H9 (cell line): ENCODE measurements at regions not wholly inside any gene's neighbourhood (a gene's known extent, or its start where the extent isn't known, plus 50 kb on each side); places are given as distances from the start of the nearest gene placed in this dataset.

Experiments used
- DNase-seq: peaks from one replicate; pipeline ENCODE4 v3.0.0-alpha.2; 2017
- H2AFZ ChIP-seq: one replicate; pipeline ENCODE4 v1.6.1; 2013; ENCODE audit warnings: mild to moderate bottlenecking, low read length, control low read depth, moderate library complexity
- H2AK5ac ChIP-seq: 2 replicates; pipeline ENCODE4 v1.6.1; 2013; ENCODE audit warnings: low read length, control low read depth, mixed read lengths; ENCODE audit not compliant: insufficient read length
- H2BK120ac ChIP-seq: one replicate; pipeline ENCODE4 v1.6.1; 2013; ENCODE audit warnings: low read depth, mild to moderate bottlenecking, low read length, control low read depth, inconsistent platforms; ENCODE audit not compliant: poor library complexity, severe bottlenecking
- H2BK12ac ChIP-seq: 2 replicates; pipeline ENCODE4 v1.6.1; 2013; ENCODE audit warnings: low read length, control low read depth, mixed read lengths, low read depth; ENCODE audit not compliant: insufficient read length
- H2BK15ac ChIP-seq: 2 replicates; pipeline ENCODE4 v1.6.1; 2013; ENCODE audit warnings: low read depth, low read length, control low read depth
- H2BK20ac ChIP-seq: one replicate; pipeline ENCODE4 v1.6.1; 2013; ENCODE audit warnings: low read depth, mild to moderate bottlenecking, low read length, control low read depth, inconsistent platforms; ENCODE audit not compliant: poor library complexity, severe bottlenecking
- H2BK5ac ChIP-seq: 2 replicates; pipeline ENCODE4 v1.6.1; 2013; ENCODE audit warnings: low read length, control low read depth, mixed read lengths; ENCODE audit not compliant: insufficient read length
- H3K14ac ChIP-seq: 2 replicates; pipeline ENCODE4 v1.6.1; 2013; ENCODE audit warnings: low read length, control low read depth; ENCODE audit not compliant: insufficient read depth
- H3K18ac ChIP-seq: 2 replicates; pipeline ENCODE4 v1.6.1; 2013; ENCODE audit warnings: low read depth, mild to moderate bottlenecking, mixed read lengths, low read length, control low read depth; ENCODE audit not compliant: insufficient read length
- H3K23ac ChIP-seq: 2 replicates; pipeline ENCODE4 v1.6.1; 2013; ENCODE audit warnings: low read length, control low read depth, mixed read lengths, low read depth; ENCODE audit not compliant: insufficient read length
- H3K23me2 ChIP-seq: 2 replicates; pipeline ENCODE4 v1.6.1; 2013; ENCODE audit warnings: low read depth, mild to moderate bottlenecking, mixed read lengths, low read length, control low read depth; ENCODE audit not compliant: insufficient read length, poor library complexity, severe bottlenecking
- H3K27ac ChIP-seq: 2 replicates; pipeline ENCODE4 v1.5.1; 2013; ENCODE audit warnings: low read length, control low read depth, mixed read lengths, low read depth; ENCODE audit not compliant: insufficient read length
- H3K27me3 ChIP-seq: 2 replicates; pipeline ENCODE4 v1.6.1; 2013; ENCODE audit warnings: low read length, control low read depth, inconsistent platforms; ENCODE audit not compliant: insufficient read depth
- H3K4ac ChIP-seq: 2 replicates; pipeline ENCODE4 v1.6.1; 2013; ENCODE audit warnings: low read depth, mild to moderate bottlenecking, control low read depth, inconsistent platforms, low read length, moderate library complexity
- H3K4me1 ChIP-seq: 2 replicates; pipeline ENCODE4 v1.6.1; 2013; ENCODE audit warnings: low read length, control low read depth, inconsistent platforms; ENCODE audit not compliant: insufficient read depth
- H3K4me2 ChIP-seq: 2 replicates; pipeline ENCODE4 v1.6.1; 2013; ENCODE audit warnings: low read length, control low read depth, mixed read lengths; ENCODE audit not compliant: insufficient read length, insufficient read depth
- H3K56ac ChIP-seq: 2 replicates; pipeline ENCODE4 v1.6.1; 2013; ENCODE audit warnings: low read depth, mild to moderate bottlenecking, mixed read lengths, low read length, control low read depth; ENCODE audit not compliant: insufficient read length
- H3K79me1 ChIP-seq: 2 replicates; pipeline ENCODE4 v1.6.1; 2013; ENCODE audit warnings: low read depth, mild to moderate bottlenecking, moderate library complexity, low read length, control low read depth, inconsistent platforms; ENCODE audit not compliant: insufficient read depth, poor library complexity, severe bottlenecking
- H3K79me2 ChIP-seq: 2 replicates; pipeline ENCODE4 v1.6.1; 2013; ENCODE audit warnings: low read length, control low read depth, inconsistent platforms; ENCODE audit not compliant: insufficient read depth
- H3K9ac ChIP-seq: 2 replicates; pipeline ENCODE4 v1.6.1; 2013; ENCODE audit warnings: low read length, control low read depth, mixed read lengths; ENCODE audit not compliant: insufficient read length; ENCODE audit errors: extremely low read depth
- H3K9me3 ChIP-seq: one replicate; pipeline ENCODE4 v1.6.1; 2013; ENCODE audit warnings: low read depth, low read length, inconsistent platforms; ENCODE audit not compliant: control insufficient read depth
- H3T11ph ChIP-seq: one replicate; pipeline ENCODE4 v1.6.1; 2013; ENCODE audit warnings: mild to moderate bottlenecking, low read length, control low read depth, inconsistent platforms
- H4K20me1 ChIP-seq: one replicate; pipeline ENCODE4 v1.6.1; 2013; ENCODE audit not compliant: control insufficient read depth, insufficient read length, insufficient read depth
- H4K5ac ChIP-seq: 2 replicates; pipeline ENCODE4 v1.6.1; 2013; ENCODE audit warnings: low read depth, mild to moderate bottlenecking, mixed read lengths, low read length, control low read depth; ENCODE audit not compliant: insufficient read length
- H4K8ac ChIP-seq: replicated peaks from 2 replicates; pipeline ENCODE4 v1.6.1; 2013; ENCODE audit warnings: low read length, control low read depth, mixed read lengths, low read depth; ENCODE audit not compliant: insufficient read length
- H4K91ac ChIP-seq: 2 replicates; pipeline ENCODE4 v1.6.1; 2013; ENCODE audit warnings: low read depth, mild to moderate bottlenecking, moderate library complexity, mixed read lengths, low read length, control low read depth; ENCODE audit not compliant: insufficient read length
- H3K27ac Mint-ChIP-seq, 3 experiments: 2 replicates in 2 of 3; 3 replicates in 1 of 3; pipeline ENCODE4 v1.8.0; 2020 to 2021; ENCODE audit warnings: mixed read lengths in 3 of 3, mild to moderate bottlenecking in 1 of 3, moderate library complexity in 1 of 3
- H3K27me3 Mint-ChIP-seq: 2 replicates; pipeline ENCODE4 v1.8.0; 2021; ENCODE audit warnings: low read depth, mild to moderate bottlenecking, moderate library complexity, mixed read lengths
- H3K36me3 Mint-ChIP-seq, 3 experiments: 2 replicates in 2 of 3; 3 replicates in 1 of 3; pipeline ENCODE4 v1.8.0; 2020 to 2021; ENCODE audit warnings: low read depth in 3 of 3, mixed read lengths in 3 of 3; ENCODE audit not compliant: insufficient read depth in 1 of 3
- H3K4me1 Mint-ChIP-seq, 2 experiments: 2 replicates each; pipeline ENCODE4 v1.8.0; 2020; ENCODE audit warnings: mixed read lengths in 2 of 2
- H3K4me3 Mint-ChIP-seq, 2 experiments: 2 replicates in 1 of 2; 3 replicates in 1 of 2; pipeline ENCODE4 v1.8.0; 2020 to 2021; ENCODE audit warnings: mild to moderate bottlenecking in 2 of 2, mixed read lengths in 2 of 2, moderate library complexity in 1 of 2
- H3K9me3 Mint-ChIP-seq, 2 experiments: 2 replicates in 1 of 2; 3 replicates in 1 of 2; pipeline ENCODE4 v1.8.0; 2020; ENCODE audit warnings: mild to moderate bottlenecking in 2 of 2, mixed read lengths in 2 of 2, moderate library complexity in 1 of 2
- WGBS: extraction: QIAGEN DNeasy Blood & Tissue Kit; methylation state at CpG from one replicate; pipeline ENCODE4 v1.1.7; 2013; ENCODE audit warnings: missing lambda C conversion rate, low lambda C conversion rate, mixed read lengths; ENCODE audit not compliant: insufficient read length; ENCODE audit errors: extremely low coverage; 5-methylcytosine and 5-hydroxymethylcytosine counted together
- TF ChIP-seq, protein P1 (sequence below): fragments of 200-600 bp; sonication (generic); conservative IDR thresholded peaks from 3 replicates; pipeline ENCODE4 v1.8.0; 2021; ENCODE audit warnings: antibody characterized with exemption, mild to moderate bottlenecking

DNA sequence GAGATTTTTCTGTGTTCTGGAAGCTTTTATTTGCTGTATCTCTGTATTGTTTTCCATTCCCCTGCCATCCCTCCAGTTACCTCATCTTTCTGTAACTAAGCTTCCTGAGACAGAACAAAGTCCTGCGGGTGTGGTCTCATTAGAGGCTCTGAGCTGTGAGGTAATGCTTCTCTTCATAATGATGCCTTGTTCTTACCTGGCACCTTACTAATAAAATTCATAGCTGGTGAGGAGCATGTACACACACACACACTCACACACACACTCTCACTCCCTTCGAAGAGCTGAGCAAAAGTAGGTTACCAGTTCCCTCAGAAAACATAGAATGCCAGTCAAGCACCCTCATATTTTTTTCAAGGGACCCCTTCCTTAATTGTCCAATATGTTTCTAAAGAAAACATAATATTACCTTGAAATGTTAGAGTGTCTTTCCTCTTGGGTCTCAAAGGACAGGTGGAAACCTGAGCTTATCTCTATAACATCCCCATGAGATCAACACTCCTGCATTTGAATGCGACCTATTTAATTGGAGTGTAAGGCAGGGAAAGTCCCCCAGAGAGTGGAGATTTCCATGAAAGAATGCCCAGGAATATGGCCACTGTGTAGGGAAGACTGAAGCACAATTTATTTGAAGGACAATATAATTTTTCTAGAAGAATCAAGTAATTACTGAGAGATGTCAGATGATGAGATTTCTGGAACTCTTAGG is 161.6 kb upstream of the NCK2 start:
- Histone ChIP-seq H3K79me2 (no peaks in the 10 kb centered on the region), H3K9me3 (no peaks in the 10 kb centered on the region), H2AK5ac (no peak overlapping the region), H2AFZ (no peak overlapping the region), H2BK120ac (no peak overlapping the region), H4K8ac (no peak overlapping the region), H3T11ph (no peak overlapping the region), H3K56ac (no peak overlapping the region), H2BK15ac (no peak overlapping the region), H3K27me3 (no peaks in the 10 kb centered on the region), H3K4me2 (no peak overlapping the region), H3K18ac (no peak overlapping the region), H3K9ac (no peak overlapping the region), H2BK5ac (no peak overlapping the region), H3K27ac (no peak overlapping the region), H4K91ac (no peak overlapping the region), H3K14ac (no peak overlapping the region), H2BK12ac (no peak overlapping the region), H4K5ac (no peak overlapping the region), H3K23me2 (no peaks in the 10 kb centered on the region), H3K4ac (no peak overlapping the region), H3K4me1 (no peaks in the 10 kb centered on the region; the same call in 1 of the 2 replicates), H2BK20ac (no peak overlapping the region), H3K79me1 (no peaks in the 10 kb centered on the region), H3K23ac (no peak overlapping the region), H4K20me1 (no peaks in the 10 kb centered on the region)
- Mint-ChIP-seq H3K36me3 (peaks cover 0 to 12% (median 4%) of the 10 kb centered on the region in 3 experiments; a peak in 4 of 7 replicates), H3K4me1 (peaks cover 17 to 21% of the 10 kb centered on the region in 2 experiments), H3K9me3 (peaks cover 8 to 9% of the 10 kb centered on the region in 2 experiments; a peak in 3 of 5 replicates), H3K4me3 (no peak overlapping the region), H3K27ac (no peak overlapping the region), H3K27me3 (peaks cover 2% of the 10 kb centered on the region)
- DNase-seq: no peak
- TF ChIP-seq, protein P1, sequence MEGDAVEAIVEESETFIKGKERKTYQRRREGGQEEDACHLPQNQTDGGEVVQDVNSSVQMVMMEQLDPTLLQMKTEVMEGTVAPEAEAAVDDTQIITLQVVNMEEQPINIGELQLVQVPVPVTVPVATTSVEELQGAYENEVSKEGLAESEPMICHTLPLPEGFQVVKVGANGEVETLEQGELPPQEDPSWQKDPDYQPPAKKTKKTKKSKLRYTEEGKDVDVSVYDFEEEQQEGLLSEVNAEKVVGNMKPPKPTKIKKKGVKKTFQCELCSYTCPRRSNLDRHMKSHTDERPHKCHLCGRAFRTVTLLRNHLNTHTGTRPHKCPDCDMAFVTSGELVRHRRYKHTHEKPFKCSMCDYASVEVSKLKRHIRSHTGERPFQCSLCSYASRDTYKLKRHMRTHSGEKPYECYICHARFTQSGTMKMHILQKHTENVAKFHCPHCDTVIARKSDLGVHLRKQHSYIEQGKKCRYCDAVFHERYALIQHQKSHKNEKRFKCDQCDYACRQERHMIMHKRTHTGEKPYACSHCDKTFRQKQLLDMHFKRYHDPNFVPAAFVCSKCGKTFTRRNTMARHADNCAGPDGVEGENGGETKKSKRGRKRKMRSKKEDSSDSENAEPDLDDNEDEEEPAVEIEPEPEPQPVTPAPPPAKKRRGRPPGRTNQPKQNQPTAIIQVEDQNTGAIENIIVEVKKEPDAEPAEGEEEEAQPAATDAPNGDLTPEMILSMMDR: no peak
- WGBS: no CpG with 5 or more reads among the region's 3 CpGs
